Right cardiac atrium (tissue), 5 donors: ENCODE measurements at regions not wholly inside any gene's neighbourhood (a gene's known extent, or its start where the extent isn't known, plus 50 kb on each side); places are given as distances from the start of the nearest gene placed in this dataset.

Experiments
- ATAC-seq, 2 donors: fragments of 200-7000 bp; cut with Tn5 transposase; one replicate each; pipeline versions ENCODE4 v1.8.0 to v1.9.1; 2020; ENCODE audit warnings: moderate library complexity in 2 of 2, mild to moderate bottlenecking in 1 of 2
- DNase-seq, 3 donors: peaks; one replicate each; pipeline ENCODE4 v3.0.0-alpha.2; 2020
- H3K27ac ChIP-seq: one replicate; pipeline ENCODE4 v1.5.1; 2013; ENCODE audit warnings: mild to moderate bottlenecking, low read length, control low read depth, moderate library complexity
- H3K27me3 ChIP-seq: one replicate; pipeline ENCODE4 v1.6.1; 2013; ENCODE audit not compliant: control insufficient read depth, insufficient read depth
- H3K4me1 ChIP-seq: one replicate; pipeline ENCODE4 v1.6.1; 2013; ENCODE audit warnings: low read length; ENCODE audit not compliant: control insufficient read depth, insufficient read depth
- H3K4me3 ChIP-seq: one replicate; pipeline ENCODE4 v1.5.1; 2013; ENCODE audit warnings: low read length, control low read depth
- H3K9me3 ChIP-seq: one replicate; pipeline ENCODE4 v1.6.1; 2013; ENCODE audit warnings: low read length; ENCODE audit not compliant: control insufficient read depth
- WGBS: extraction: QIAGEN DNeasy Blood & Tissue Kit; methylation state at CpG from one replicate; pipeline ENCODE4 v1.1.7; 2013; 5-methylcytosine and 5-hydroxymethylcytosine counted together
- intact Hi-C, 4 donors: fragments of 100-400 bp; cut with DNase I; formaldehyde crosslinking; loops; one replicate each; pipeline versions ENCODE4 v1.11.0 to v1.14.0; 2022 to 2023
- donor health status: healthy with polysubstance abuse.
- donor health status: DM: no; HTN: yes; CAD: no.
- donor health status: DM: no; HTN: no; CAD: no.
- donor health status: DM: no; HTN: yes; CAD: no; lungs with severe emphysema.
- donor health status: DM: yes; HTN: yes; CAD: no.

DNA sequence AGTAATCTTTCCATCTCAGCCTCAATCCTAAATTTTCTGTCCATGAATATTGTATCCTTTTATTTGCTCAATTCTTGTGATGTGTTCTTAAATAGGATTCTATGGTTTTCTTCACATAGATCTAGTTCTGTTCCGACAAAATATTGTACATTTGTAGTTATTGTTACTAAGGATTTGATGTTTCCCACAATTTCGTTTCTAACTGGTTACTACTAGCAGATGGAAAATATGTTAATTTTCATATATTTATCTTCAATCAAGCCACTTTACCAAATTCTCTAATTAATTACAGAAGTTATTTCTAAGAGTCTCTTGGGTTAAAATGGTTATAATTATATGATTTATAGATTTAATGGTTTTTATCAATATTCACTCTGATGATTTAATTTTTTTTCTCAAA is 60.3 kb downstream of the SEC61B start:
- WGBS, result 90% methylated on average over 2 of the region's 2 CpGs
- H3K4me3 ChIP-seq, result no peak overlapping the region
- no peak overlapping the region for H3K27ac ChIP-seq
- no peaks in the 10 kb centered on the region for H3K9me3 ChIP-seq
- H3K27me3 ChIP-seq, result no peaks in the 10 kb centered on the region
- no peaks in the 10 kb centered on the region for H3K4me1 ChIP-seq
- ATAC-seq, result no peak
- DNase-seq, result no peak
- intact Hi-C loops, result no loop called here

DNA sequence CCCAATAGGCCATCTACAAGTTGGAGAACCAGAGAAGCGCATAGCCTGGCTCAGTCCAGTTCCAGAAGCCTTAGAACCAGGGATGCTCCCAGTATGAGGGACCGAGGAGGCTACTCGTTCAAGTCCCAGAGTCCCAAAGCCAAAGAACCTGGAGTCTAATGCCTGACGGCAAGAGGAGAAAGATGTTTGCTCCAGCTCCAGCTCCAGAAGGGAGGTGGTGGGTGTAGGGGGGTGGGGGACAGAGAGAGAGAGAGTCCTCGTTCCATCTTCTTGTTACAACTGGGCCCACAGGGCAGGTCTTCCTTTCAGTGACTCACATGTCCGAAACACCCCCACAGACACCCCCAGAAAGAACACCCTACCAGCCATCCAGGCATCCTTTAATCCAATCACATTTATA is 63.9 kb downstream of the SEC61B start:
- Histone ChIP-seq H3K27me3 (no peaks in the 10 kb centered on the region), H3K4me3 (no peak overlapping the region), H3K27ac (no peak overlapping the region), H3K4me1 (no peaks in the 10 kb centered on the region), H3K9me3 (no peaks in the 10 kb centered on the region)
- ATAC-seq, result no peak
- intact Hi-C loops, result no loop called here
- DNase-seq, result no peak
- 91% methylated on average over 6 of the region's 6 CpGs for WGBS

DNA sequence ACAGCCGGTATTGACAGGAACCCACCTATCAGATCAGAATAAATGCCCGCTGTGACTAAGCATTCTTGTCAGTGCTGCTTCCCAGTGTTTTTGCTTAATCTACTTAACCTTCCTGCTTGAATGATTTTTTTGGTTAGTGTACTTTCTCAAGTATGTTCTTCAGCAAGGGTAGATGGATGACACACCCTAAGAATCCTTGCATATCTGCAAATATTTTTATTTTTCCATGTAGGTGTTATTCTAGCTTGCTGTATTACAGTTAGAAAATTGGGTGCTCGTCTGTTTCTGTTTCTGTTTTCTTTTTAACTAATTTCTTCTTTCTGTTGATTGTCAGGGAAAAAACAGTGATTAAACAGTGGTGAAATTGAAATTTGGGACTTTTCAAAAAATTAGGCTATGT is 64.5 kb downstream of the SEC61B start:
- Histone ChIP-seq H3K4me3 (no peak overlapping the region), H3K4me1 (no peaks in the 10 kb centered on the region), H3K27ac (no peak overlapping the region), H3K27me3 (no peaks in the 10 kb centered on the region), H3K9me3 (no peaks in the 10 kb centered on the region)
- no peak for DNase-seq
- intact Hi-C loops, result no loop called here
- 73% methylated on average over 3 of the region's 3 CpGs for WGBS
- ATAC-seq, result no peak

DNA sequence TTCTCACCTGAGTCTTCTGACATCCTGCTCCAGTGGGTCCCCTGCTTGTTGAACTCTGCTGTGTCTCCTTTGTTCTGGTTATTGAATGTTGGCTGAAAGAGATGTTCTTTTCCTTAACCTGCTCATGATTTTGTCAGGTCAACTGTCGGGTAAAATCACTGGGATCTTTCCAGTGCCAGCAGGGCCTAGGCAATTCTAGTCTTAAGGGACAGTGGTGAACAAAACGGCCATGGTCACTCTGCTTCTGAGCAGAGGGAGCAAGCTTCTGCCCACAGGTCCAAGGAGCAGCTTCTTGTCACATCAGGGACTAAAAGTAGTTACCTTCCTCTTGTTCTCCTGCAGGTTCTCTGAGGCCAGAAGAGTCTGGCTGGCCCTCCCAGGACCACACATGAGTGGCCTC is 65.6 kb downstream of the SEC61B start:
- Histone ChIP-seq H3K27ac (no peak overlapping the region), H3K4me1 (no peaks in the 10 kb centered on the region), H3K9me3 (no peaks in the 10 kb centered on the region), H3K4me3 (no peak overlapping the region), H3K27me3 (no peaks in the 10 kb centered on the region)
- no peak for DNase-seq
- no peak for ATAC-seq
- 88% methylated on average over 2 of the region's 2 CpGs for WGBS
- intact Hi-C loops, result no loop called here

DNA sequence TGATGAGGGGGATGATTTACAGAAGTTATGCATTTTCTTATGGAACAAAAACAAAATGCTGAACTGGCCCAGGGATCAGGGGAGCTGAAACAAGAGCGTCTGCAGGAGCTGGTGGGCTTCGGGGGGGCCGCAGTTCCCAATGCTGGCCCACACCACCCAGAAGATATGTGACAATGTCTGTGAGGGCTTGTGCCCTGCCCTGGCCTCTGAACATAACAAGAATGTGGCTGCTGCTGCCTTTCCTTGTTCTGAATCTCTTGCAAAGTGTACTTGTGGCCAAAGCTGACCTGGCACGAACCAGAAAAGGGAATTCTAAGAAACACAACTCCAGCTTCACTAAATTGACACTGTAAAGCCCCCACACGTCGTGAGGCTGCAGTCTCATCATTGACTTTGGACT is 66.7 kb downstream of the SEC61B start:
- Histone ChIP-seq H3K27me3 (no peaks in the 10 kb centered on the region), H3K4me1 (no peaks in the 10 kb centered on the region), H3K9me3 (no peaks in the 10 kb centered on the region), H3K27ac (no peak overlapping the region), H3K4me3 (no peak overlapping the region)
- WGBS, result 52% methylated on average over 6 of the region's 6 CpGs
- intact Hi-C loops, result no loop called here
- DNase-seq (no peak), ATAC-seq (no peak)

DNA sequence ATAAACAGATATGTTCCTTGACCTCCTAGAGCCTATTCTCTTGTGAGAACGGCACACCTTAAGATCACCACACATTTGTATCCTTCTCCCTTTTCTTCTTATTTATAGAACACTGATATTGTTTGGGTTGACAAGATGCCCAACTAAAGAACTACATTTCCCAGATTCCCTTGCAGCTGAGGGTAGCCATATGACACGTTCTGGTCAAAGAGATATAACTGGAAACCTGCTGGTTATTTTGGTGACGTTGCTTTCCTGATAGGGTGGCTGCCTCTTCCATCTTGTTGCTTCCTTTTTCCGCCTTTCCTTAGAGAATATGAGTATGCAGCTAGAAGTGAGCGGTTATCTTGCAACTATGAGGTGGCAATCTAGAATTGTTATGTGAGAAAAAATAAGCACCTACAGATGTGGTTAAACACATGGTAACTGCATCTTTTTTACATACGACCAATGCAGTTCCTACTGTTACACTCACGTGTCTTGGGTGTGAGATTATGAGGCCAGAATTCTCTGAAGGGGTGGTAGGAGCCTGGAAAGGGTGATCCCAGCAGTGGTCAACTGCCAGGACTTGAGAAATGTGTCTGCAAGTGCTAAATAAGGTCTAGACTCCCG is 72.9 kb downstream of the SEC61B start:
- H3K4me3 ChIP-seq, result no peak overlapping the region
- H3K4me1 ChIP-seq, result no peaks in the 10 kb centered on the region
- DNase-seq, result no peak
- ATAC-seq, result no peak
- no peaks in the 10 kb centered on the region for H3K9me3 ChIP-seq
- no peak overlapping the region for H3K27ac ChIP-seq
- no peaks in the 10 kb centered on the region for H3K27me3 ChIP-seq
- 53% methylated on average over 8 of the region's 8 CpGs for WGBS
- intact Hi-C loops, result no loop called here

DNA sequence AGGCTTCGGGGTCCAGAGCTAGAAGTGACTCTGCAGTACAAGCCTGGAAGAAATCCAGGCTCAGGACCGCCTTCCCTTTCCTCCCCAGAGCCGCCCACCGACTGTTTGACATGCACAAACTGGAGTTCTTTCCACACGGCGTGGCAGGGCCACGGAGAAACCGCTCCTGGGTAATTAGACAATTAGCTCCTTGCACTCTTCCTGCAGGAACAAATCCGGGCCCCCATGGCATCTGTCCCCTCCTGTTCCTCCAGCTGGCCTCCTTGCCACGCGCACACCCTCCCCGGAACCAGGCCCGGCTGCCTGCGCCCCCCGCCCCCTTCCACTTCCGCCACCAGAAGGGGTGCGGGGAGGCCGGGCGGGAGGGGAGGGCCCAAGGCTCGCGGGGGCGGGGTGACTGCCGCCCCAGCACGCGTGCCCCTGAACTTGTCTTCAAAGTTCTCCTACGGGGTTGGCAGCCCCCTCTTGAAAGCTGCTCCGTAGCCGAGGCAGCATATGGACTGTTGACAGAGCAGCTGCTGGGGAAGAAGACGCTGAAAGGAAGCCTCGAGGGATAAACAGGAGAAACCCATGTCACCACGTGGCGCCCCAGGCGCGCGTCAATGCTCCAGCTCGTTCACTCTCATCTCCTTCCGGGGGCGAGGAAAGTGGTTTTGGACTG is 74.3 kb downstream of the SEC61B start:
- peak; percentile 63 to 67 for ATAC-seq
- no peaks in the 10 kb centered on the region for H3K4me1 ChIP-seq
- no peak overlapping the region for H3K27ac ChIP-seq
- H3K9me3 ChIP-seq, result no peaks in the 10 kb centered on the region
- no peak overlapping the region for H3K4me3 ChIP-seq
- no peaks in the 10 kb centered on the region for H3K27me3 ChIP-seq
- DNase-seq, result peak; percentile 33 to 74 (median 63)
- intact Hi-C loops, result no loop called here
- WGBS, result 48% methylated on average over 38 of the region's 38 CpGs

DNA sequence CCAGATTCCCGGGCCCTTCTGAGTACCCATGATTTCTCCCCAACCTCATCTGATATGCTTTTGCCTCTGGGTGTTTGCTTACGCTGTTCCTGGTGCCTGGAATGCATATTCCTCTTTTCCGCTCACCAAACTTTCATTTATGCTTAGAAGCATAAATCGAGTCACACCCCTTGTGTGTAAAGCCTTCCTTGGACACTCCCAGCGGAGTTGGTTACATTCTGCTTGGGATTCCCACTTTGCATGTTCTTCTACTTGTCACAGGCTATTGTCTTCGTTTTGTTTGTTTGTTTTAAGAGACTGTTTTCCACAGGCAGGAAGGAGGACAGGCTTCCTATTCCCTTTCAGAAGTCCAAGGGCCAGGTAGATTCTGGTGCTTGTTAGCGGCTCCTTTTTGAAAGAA is 76.5 kb downstream of the SEC61B start:
- H3K27ac ChIP-seq, result no peak overlapping the region
- no peaks in the 10 kb centered on the region for H3K27me3 ChIP-seq
- no peak overlapping the region for H3K4me3 ChIP-seq
- DNase-seq (no peak), ATAC-seq (no peak)
- H3K4me1 ChIP-seq, result no peaks in the 10 kb centered on the region
- intact Hi-C loops, result no loop called here
- 74% methylated on average over 7 of the region's 7 CpGs for WGBS
- no peaks in the 10 kb centered on the region for H3K9me3 ChIP-seq

DNA sequence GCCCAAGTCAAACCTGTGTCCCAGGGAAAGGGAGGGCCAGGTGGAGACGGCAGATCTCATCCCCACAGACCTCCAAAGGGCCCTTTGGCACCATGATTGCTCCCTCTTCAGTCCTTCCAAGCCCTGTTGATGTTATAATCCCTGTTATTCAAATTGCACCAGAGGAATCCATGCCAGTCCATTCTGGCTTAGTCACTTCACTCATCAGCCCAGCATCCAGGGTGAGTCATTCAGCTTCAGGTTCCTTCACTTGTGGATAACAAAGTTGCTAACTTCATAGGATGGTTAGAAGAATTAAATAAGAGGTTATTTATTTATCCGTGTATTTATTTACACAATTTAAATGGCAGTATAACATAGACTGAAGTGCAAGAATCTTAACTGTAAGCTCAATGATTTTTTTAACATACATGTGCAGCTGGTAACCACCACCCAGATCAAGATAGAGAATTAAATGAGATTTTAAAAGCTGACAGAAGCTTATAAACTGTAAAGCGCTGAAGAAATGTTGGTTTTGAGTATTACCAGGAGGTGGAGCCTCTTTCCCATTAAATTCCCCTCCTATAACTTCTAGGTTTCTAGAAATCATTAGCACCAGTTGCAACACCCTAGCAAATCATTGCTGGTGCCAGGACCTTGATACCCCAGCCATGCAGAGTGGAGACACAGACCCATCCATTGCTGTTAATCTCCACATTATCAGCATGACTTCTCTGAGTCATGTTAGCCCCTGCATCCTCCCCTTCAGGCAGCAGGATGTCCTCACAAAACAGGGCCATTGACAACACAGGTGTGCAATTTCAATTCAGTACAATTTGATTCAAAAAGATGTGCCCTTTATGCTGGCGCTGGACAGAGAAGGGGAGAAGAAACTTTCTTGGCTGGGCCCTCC is 77.4 kb downstream of the SEC61B start:
- Histone ChIP-seq H3K4me1 (no peaks in the 10 kb centered on the region), H3K9me3 (no peaks in the 10 kb centered on the region), H3K27ac (no peak overlapping the region), H3K27me3 (no peaks in the 10 kb centered on the region), H3K4me3 (no peak overlapping the region)
- intact Hi-C loops, result no loop called here
- 74% methylated on average over 4 of the region's 4 CpGs for WGBS
- ATAC-seq, result no peak
- DNase-seq, result no peak

DNA sequence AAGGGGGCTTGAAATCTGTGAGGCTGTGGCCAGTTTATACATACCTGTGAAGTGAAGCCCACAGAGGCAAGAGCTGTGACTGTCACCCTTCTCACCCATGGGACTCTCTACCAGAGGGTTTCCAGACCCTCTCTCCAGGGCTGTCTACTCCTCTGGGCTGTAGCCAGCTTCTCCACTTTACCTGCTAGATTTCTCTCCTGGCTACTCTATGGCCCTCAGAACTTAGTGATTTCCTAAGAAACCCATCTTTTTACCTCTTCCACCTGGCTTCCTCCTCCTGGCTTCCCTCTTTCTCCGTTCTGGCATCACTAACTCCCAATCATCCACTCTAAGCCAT is 78.0 kb downstream of the SEC61B start:
- intact Hi-C loops, result no loop called here
- no peaks in the 10 kb centered on the region for H3K4me1 ChIP-seq
- no peak for ATAC-seq
- no peaks in the 10 kb centered on the region for H3K9me3 ChIP-seq
- no peaks in the 10 kb centered on the region for H3K27me3 ChIP-seq
- H3K4me3 ChIP-seq, result no peak overlapping the region
- H3K27ac ChIP-seq, result no peak overlapping the region
- DNase-seq, result no peak
- 0% methylated on average over 1 of the region's 1 CpG for WGBS

DNA sequence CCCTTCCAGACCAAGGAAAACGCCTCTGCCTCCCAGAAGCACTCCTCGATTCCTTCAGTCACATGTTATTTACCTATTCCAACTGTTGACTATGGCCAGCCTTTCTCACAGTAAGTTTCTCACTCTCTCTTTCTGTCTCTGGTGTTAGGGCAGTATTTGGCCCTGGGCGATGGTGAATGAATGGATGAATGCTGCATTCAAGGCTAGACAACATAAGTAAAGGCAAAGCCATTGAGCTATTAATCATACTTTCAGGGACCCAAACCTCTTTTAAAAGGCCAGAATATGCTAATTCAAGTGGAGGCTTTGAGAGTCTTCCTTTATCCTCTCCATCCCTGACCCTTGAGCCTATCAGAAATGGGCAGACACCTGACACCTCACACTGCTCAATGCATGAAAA is 78.5 kb downstream of the SEC61B start:
- Histone ChIP-seq H3K4me3 (no peak overlapping the region), H3K9me3 (no peaks in the 10 kb centered on the region), H3K4me1 (no peaks in the 10 kb centered on the region), H3K27ac (no peak overlapping the region), H3K27me3 (no peaks in the 10 kb centered on the region)
- DNase-seq (no peak), ATAC-seq (no peak)
- WGBS, result 74% methylated on average over 3 of the region's 3 CpGs
- intact Hi-C loops, result no loop called here
